WTC11 (cell line): ENCODE measurements at regions not wholly inside any gene's neighbourhood (a gene's known extent, or its start where the extent isn't known, plus 50 kb on each side); places are given as distances from the start of the nearest gene placed in this dataset.

Experiments
- ATAC-seq: fragments of 200-7000 bp; cut with Tn5 transposase; 2 replicates; pipeline ENCODE4 v1.10.0; 2021; ENCODE audit warnings: mild to moderate bottlenecking, moderate library complexity
- CTCF ChIA-PET: fragments of 300-600 bp; sonication (Branson Sonifier 250); formaldehyde crosslinking; loops from one replicate; lab custom pipeline; 2021; ENCODE audit warnings: antibody characterized with exemption; lab: Charles Lee
- POLR2A ChIA-PET: fragments of 350-600 bp; sonication (Branson Sonifier 250); formaldehyde crosslinking; loops from one replicate; lab custom pipeline; 2021; ENCODE audit warnings: antibody characterized with exemption; lab: Charles Lee
- DNase-seq: peaks from one replicate; pipeline ENCODE4 v3.0.0; 2021; ENCODE audit warnings: low spot score
- H3K27ac Mint-ChIP-seq: 2 replicates; pipeline ENCODE4 v1.8.0; 2021; ENCODE audit warnings: mixed read lengths
- H3K27me3 Mint-ChIP-seq: 2 replicates; pipeline ENCODE4 v1.8.0; 2021; ENCODE audit warnings: low read depth, mild to moderate bottlenecking, moderate library complexity, mixed read lengths
- H3K36me3 Mint-ChIP-seq: 2 replicates; pipeline ENCODE4 v1.8.0; 2021; ENCODE audit warnings: mixed read lengths
- H3K4me1 Mint-ChIP-seq: 2 replicates; pipeline ENCODE4 v1.8.0; 2022; ENCODE audit warnings: mixed read lengths
- H3K4me3 Mint-ChIP-seq: 2 replicates; pipeline ENCODE4 v1.8.0; 2021; ENCODE audit warnings: mild to moderate bottlenecking, moderate library complexity, mixed read lengths
- H3K9me3 Mint-ChIP-seq: 2 replicates; pipeline ENCODE4 v1.8.0; 2021; ENCODE audit warnings: mixed read lengths
- CTCF ChIP-seq: fragments of 200-600 bp; IDR thresholded peaks from 2 replicates; pipeline ENCODE4 v1.8.0; 2022; ENCODE audit warnings: antibody characterized with exemption
- E2F4 ChIP-seq: sonication (generic); formaldehyde crosslinking; IDR thresholded peaks from 2 replicates; pipeline ENCODE4 v1.8.1; 2022; ENCODE audit warnings: low read depth, mild to moderate bottlenecking, moderate library complexity, missing genetic modification reagents, borderline replicate concordance
- ESRRA ChIP-seq: sonication (generic); formaldehyde crosslinking; IDR thresholded peaks from 2 replicates; pipeline ENCODE4 v1.8.1; 2022; ENCODE audit warnings: mild to moderate bottlenecking, missing genetic modification reagents, borderline replicate concordance
- ETV6 ChIP-seq: sonication (generic); formaldehyde crosslinking; IDR thresholded peaks from 2 replicates; pipeline ENCODE4 v1.8.1; 2022; ENCODE audit warnings: mild to moderate bottlenecking, missing genetic modification reagents
- FOXP1 ChIP-seq: sonication (generic); formaldehyde crosslinking; IDR thresholded peaks from 2 replicates; pipeline ENCODE4 v1.8.0; 2022; ENCODE audit warnings: missing genetic modification reagents, mild to moderate bottlenecking, moderate library complexity, borderline replicate concordance
- NR3C1 ChIP-seq: sonication (generic); formaldehyde crosslinking; conservative IDR thresholded peaks from 2 replicates; pipeline ENCODE4 v1.8.1; 2023; ENCODE audit warnings: low read depth, mild to moderate bottlenecking, missing genetic modification reagents
- PRDM15 ChIP-seq: sonication (generic); formaldehyde crosslinking; IDR thresholded peaks from 2 replicates; pipeline ENCODE4 v1.8.0; 2022; ENCODE audit warnings: missing genetic modification reagents
- RELA ChIP-seq: sonication (generic); formaldehyde crosslinking; IDR thresholded peaks from 2 replicates; pipeline ENCODE4 v1.8.1; 2022; ENCODE audit warnings: missing genetic modification reagents, mild to moderate bottlenecking, borderline replicate concordance
- TEAD4 ChIP-seq: sonication (generic); formaldehyde crosslinking; IDR thresholded peaks from 2 replicates; pipeline ENCODE4 v1.8.0; 2022; ENCODE audit warnings: mild to moderate bottlenecking, missing genetic modification reagents
- TP53 ChIP-seq: sonication (generic); formaldehyde crosslinking; IDR thresholded peaks from 2 replicates; pipeline ENCODE4 v1.8.1; 2023; ENCODE audit warnings: mild to moderate bottlenecking, missing genetic modification reagents
- ZBTB43 ChIP-seq: sonication (generic); formaldehyde crosslinking; IDR thresholded peaks from 2 replicates; pipeline ENCODE4 v1.8.1; 2023; ENCODE audit warnings: mild to moderate bottlenecking, missing genetic modification reagents
- ZNF138 ChIP-seq: sonication (generic); formaldehyde crosslinking; conservative IDR thresholded peaks from 2 replicates; pipeline ENCODE4 v1.8.1; 2022; ENCODE audit warnings: mild to moderate bottlenecking, moderate library complexity, missing genetic modification reagents
- ZNF263 ChIP-seq: sonication (generic); formaldehyde crosslinking; IDR thresholded peaks from 2 replicates; pipeline ENCODE4 v1.8.1; 2022; ENCODE audit warnings: low read depth, mild to moderate bottlenecking, moderate library complexity, missing genetic modification reagents
- ZNF281 ChIP-seq: sonication (generic); formaldehyde crosslinking; IDR thresholded peaks from 2 replicates; pipeline ENCODE4 v1.8.0; 2023; ENCODE audit warnings: mild to moderate bottlenecking, missing genetic modification reagents

GRCh38 chr6:8269094-8269493 lies 166.3 kb downstream of the SLC35B3 start (continued):
- no peak for TF ChIP-seq PRDM15 (CRISPR knock-in tag)
- TF ChIP-seq CTCF, result no peak

- CTCF ChIA-PET, result no interaction called here
- ATAC-seq, result no peak
- POLR2A ChIA-PET, result no interaction called here
- Mint-ChIP-seq H3K4me3 (no peak overlapping the region), H3K9me3 (peaks cover 31% of the 10 kb centered on the region), H3K27me3 (no peaks in the 10 kb centered on the region; the same call in 1 of the 2 replicates), H3K36me3 (no peaks in the 10 kb centered on the region), H3K27ac (no peak overlapping the region), H3K4me1 (peaks cover 10% of the 10 kb centered on the region)
- no peak for TF ChIP-seq ETV6 (CRISPR knock-in tag)
- no peak for TF ChIP-seq ZNF263 (CRISPR knock-in tag)
- TF ChIP-seq E2F4 (CRISPR knock-in tag), result no peak
- TF ChIP-seq FOXP1, result no peak
- TF ChIP-seq ZBTB43 (CRISPR knock-in tag), result no peak
- no peak for TF ChIP-seq ZNF138
- TF ChIP-seq RELA (CRISPR knock-in tag), result no peak
- no peak for TF ChIP-seq ZNF281 (CRISPR knock-in tag)
- TF ChIP-seq TP53 (CRISPR knock-in tag), result no peak
- no peak for TF ChIP-seq ESRRA (CRISPR knock-in tag)
- TF ChIP-seq TEAD4 (CRISPR knock-in tag), result no peak
- no peak for TF ChIP-seq NR3C1 (CRISPR knock-in tag)
- DNase-seq, result no peak
Measured at GRCh38 chr6:8268606-8269005, 166.3 kb upstream of the EEF1E1 start.
